GM12878 (cell line): ENCODE measurements at regions not wholly inside any gene's neighbourhood (a gene's known extent, or its start where the extent isn't known, plus 50 kb on each side); places are given as distances from the start of the nearest gene placed in this dataset.

Experiments used
- ATAC-seq: fragments of 200-7000 bp; cut with Tn5 transposase; 3 replicates; pipeline ENCODE4 v1.9.1; 2020; ENCODE audit warnings: mild to moderate bottlenecking, moderate library complexity
- BruUV-seq: library from RNA; stranded (reverse); fragments of 400-500 nt; replicated peaks from 2 replicates; lab custom pipeline; 2021; lab: Mats Ljungman, UMichigan
- CTCF ChIA-PET: fragments of 300-600 bp; sonication (Branson Sonifier 250); formaldehyde crosslinking; extraction: SDS; loops from one replicate; lab custom pipeline; 2021; ENCODE audit warnings: inconsistent platforms; lab: Yijun Ruan, JAX
- POLR2A ChIA-PET: fragments of 350-600 bp; formaldehyde crosslinking; extraction: SDS; loops from one replicate; lab custom pipeline; 2021; ENCODE audit warnings: inconsistent platforms; lab: Charles Lee
- RAD21 ChIA-PET: fragments of 300-600 bp; sonication (Branson Sonifier 250); formaldehyde crosslinking; loops from one replicate; lab custom pipeline; 2023; ENCODE audit warnings: antibody characterized with exemption; ENCODE audit not compliant: unreplicated experiment; lab: Charles Lee
- SMC1A ChIA-PET: fragments of 300-600 bp; sonication (Branson Sonifier 250); formaldehyde crosslinking; loops from one replicate; lab custom pipeline; 2023; ENCODE audit not compliant: unreplicated experiment, uncharacterized antibody; lab: Charles Lee
- DNase-seq: peaks from one replicate; pipeline ENCODE4 v3.0.0-alpha.2; 2011; ENCODE audit warnings: low read depth, low spot score
- FAIRE-seq: peaks from 3 replicates; lab custom pipeline; 2011; peaks lifted over from hg19 to GRCh38; lab: Jason Lieb, UNC
- H2AFZ ChIP-seq: 2 replicates; pipeline ENCODE4 v1.6.0; 2011; ENCODE audit warnings: low read depth, low read length, control low read depth; ENCODE audit not compliant: control insufficient read depth
- H3K27ac ChIP-seq: 2 replicates; pipeline ENCODE4 v1.5.1; 2011; ENCODE audit warnings: control low read depth; ENCODE audit not compliant: control insufficient read depth, insufficient read depth
- H3K27me3 ChIP-seq, 2 experiments: replicated peaks in 1 of 2; 2 replicates each; pipeline versions ENCODE4 v1.6.0 to v1.6.1; 2011; ENCODE audit warnings: low read length in 1 of 2; ENCODE audit not compliant: control insufficient read depth in 2 of 2, insufficient read depth in 2 of 2
- H3K36me3 ChIP-seq, 2 experiments: 2 replicates each; pipeline ENCODE4 v1.5.1; 2011; ENCODE audit warnings: low read length in 1 of 2; ENCODE audit not compliant: control insufficient read depth in 2 of 2, insufficient read depth in 2 of 2
- H3K4me1 ChIP-seq: 2 replicates; pipeline ENCODE4 v1.6.1; 2011; ENCODE audit warnings: mild to moderate bottlenecking, low read length, moderate library complexity, mixed read lengths; ENCODE audit not compliant: control insufficient read depth, insufficient read depth
- H3K4me2 ChIP-seq: 2 replicates; pipeline ENCODE4 v1.6.0; 2011; ENCODE audit warnings: control low read depth; ENCODE audit not compliant: control insufficient read depth, insufficient read depth
- H3K4me3 ChIP-seq: fragments of 200-600 bp; sonication (generic); 2 replicates; pipeline ENCODE4 v1.5.1; 2016
- H3K79me2 ChIP-seq: 2 replicates; pipeline ENCODE4 v1.6.0; 2011; ENCODE audit warnings: low read length; ENCODE audit not compliant: control insufficient read depth, insufficient read depth
- H3K9ac ChIP-seq: 2 replicates; pipeline ENCODE4 v1.8.0; 2011; ENCODE audit warnings: low read length, control low read depth, mixed read lengths; ENCODE audit not compliant: control insufficient read depth, insufficient read depth
- H3K9me3 ChIP-seq: replicated peaks from 3 replicates; pipeline ENCODE4 v1.5.1; 2011; ENCODE audit warnings: mild to moderate bottlenecking, low read length; ENCODE audit not compliant: control insufficient read depth, insufficient read depth
- H4K20me1 ChIP-seq: 2 replicates; pipeline ENCODE4 v1.6.0; 2011; ENCODE audit not compliant: control insufficient read depth, insufficient read depth
- CHD4 ChIP-seq: fragments of 200-600 bp; sonication (generic); IDR thresholded peaks from 2 replicates; pipeline ENCODE4 v1.6.1; 2016; ENCODE audit warnings: mild to moderate bottlenecking
- EGR1 ChIP-seq, 2 experiments: IDR thresholded peaks; 1 replicate in 1 of 2; 2 replicates in 1 of 2; pipeline ENCODE4 v1.6.1; 2011 to 2012; ENCODE audit warnings: low read depth in 2 of 2, low read length in 2 of 2, borderline replicate concordance in 1 of 2, mild to moderate bottlenecking in 1 of 2, moderate library complexity in 1 of 2
- MYC ChIP-seq: IDR thresholded peaks from 2 replicates; pipeline ENCODE4 v1.6.1; 2011; ENCODE audit warnings: mild to moderate bottlenecking, low read length, moderate library complexity, inconsistent platforms; ENCODE audit not compliant: insufficient read depth, insufficient replicate concordance, insufficient read length, severe bottlenecking
- NRF1 ChIP-seq: conservative IDR thresholded peaks from 2 replicates; pipeline ENCODE4 v1.6.1; 2011; ENCODE audit warnings: mild to moderate bottlenecking, low read depth, low read length, improper control_type of control experiment
- PAX5 ChIP-seq: IDR thresholded peaks from 2 replicates; pipeline ENCODE4 v1.6.1; 2011; ENCODE audit warnings: low read depth, low read length, borderline replicate concordance
- POLR2AphosphoS2 ChIP-seq: IDR thresholded peaks from 2 replicates; pipeline ENCODE4 v1.6.1; 2011; ENCODE audit warnings: low read depth, mild to moderate bottlenecking, low read length, improper control_type of control experiment, moderate library complexity
- SREBF2 ChIP-seq: IDR thresholded peaks from 2 replicates; pipeline ENCODE4 v1.6.1; 2012; ENCODE audit warnings: mild to moderate bottlenecking, low read length
- TBL1XR1 ChIP-seq: IDR thresholded peaks from 2 replicates; pipeline ENCODE4 v1.6.1; 2012; ENCODE audit warnings: low read depth, low read length, improper control_type of control experiment
- YBX1 ChIP-seq: fragments of 450-650 bp; IDR thresholded peaks from 2 replicates; pipeline ENCODE4 v1.6.1; 2016; ENCODE audit warnings: antibody characterized with exemption
- WGBS: methylation state at CpG from one replicate; pipeline ENCODE4 v1.1.6; 2016; ENCODE audit warnings: low lambda C conversion rate; ENCODE audit not compliant: insufficient replicate concordance, insufficient coverage; ENCODE audit errors: missing lambda C conversion rate; 5-methylcytosine and 5-hydroxymethylcytosine counted together
- in situ Hi-C: fragments of 300-500 bp; cut with MboI; formaldehyde crosslinking; loops from 9 replicates; pipeline ENCODE4 v1.14.3; 2018; ENCODE audit warnings: mixed read lengths
- intact Hi-C: fragments of 100-400 bp; cut with micrococcal nuclease; formaldehyde crosslinking; loops from one replicate; pipeline ENCODE4 v1.14.2; 2022; ENCODE audit not compliant: unreplicated experiment
- TF ChIP-seq, protein P1 (sequence below): fragments of 450-650 bp; IDR thresholded peaks from 2 replicates; pipeline ENCODE4 v1.6.1; 2016; ENCODE audit warnings: mild to moderate bottlenecking

DNA sequence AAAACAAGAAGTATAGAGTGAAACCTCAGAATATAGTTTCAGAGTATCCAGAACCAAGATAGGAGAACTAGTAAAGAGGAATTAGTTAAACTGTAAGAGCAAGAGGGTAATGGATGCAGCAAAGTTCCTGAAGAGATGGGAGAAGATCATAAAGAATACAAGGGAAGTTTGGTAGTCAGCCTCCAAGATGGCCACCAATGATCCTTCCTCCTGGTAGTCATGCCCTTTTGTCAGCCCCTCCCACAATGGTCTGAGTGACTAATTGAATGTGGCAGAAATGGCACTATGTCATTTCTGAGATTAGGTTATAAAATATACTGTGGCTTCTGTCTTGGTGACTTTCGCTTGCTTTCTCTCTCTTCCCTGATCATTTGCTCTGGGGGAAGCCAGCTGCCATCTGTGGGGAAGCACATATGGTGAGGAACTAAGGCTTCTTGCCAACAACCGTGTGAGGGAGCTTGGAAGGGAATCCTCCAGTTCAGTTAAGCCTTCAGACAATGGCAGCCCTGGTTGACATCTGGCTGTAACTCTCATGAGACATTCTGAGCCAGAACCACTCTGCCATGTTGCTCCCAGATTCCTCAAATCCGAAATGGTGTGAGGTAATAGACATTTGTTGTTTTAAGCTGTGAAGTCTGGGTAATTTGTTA is 55.3 kb upstream of the AMN1 start:
- in situ Hi-C loops: no loop called here

More for the DNA sequence above, 55.3 kb upstream of the AMN1 start:
- TF ChIP-seq POLR2AphosphoS2 (no peak), SREBF2 (no peak), PAX5 (no peak), EGR1 (IDR thresholded peaks at IDR 0.05; ENCODE audit: borderline replicate concordance in 1 of 2, low read depth in 2 of 2, low read length in 2 of 2) (no peak), YBX1 (no peak), MYC (no peak), CHD4 (no peak), NRF1 (no peak), TBL1XR1 (no peak)
- TF ChIP-seq, protein P1, sequence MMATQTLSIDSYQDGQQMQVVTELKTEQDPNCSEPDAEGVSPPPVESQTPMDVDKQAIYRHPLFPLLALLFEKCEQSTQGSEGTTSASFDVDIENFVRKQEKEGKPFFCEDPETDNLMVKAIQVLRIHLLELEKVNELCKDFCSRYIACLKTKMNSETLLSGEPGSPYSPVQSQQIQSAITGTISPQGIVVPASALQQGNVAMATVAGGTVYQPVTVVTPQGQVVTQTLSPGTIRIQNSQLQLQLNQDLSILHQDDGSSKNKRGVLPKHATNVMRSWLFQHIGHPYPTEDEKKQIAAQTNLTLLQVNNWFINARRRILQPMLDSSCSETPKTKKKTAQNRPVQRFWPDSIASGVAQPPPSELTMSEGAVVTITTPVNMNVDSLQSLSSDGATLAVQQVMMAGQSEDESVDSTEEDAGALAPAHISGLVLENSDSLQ: no peak
- DNase-seq (no peak), FAIRE-seq (no peak), ATAC-seq (no peak)
- no peak overlapping the region for H3K27ac ChIP-seq
- intact Hi-C loops: no loop called here
- no peak overlapping the region for H3K4me2 ChIP-seq
- H3K27me3 ChIP-seq: no peaks in the 10 kb centered on the region
- H3K9me3 ChIP-seq: peaks cover 3% of the 10 kb centered on the region; the same call in 2 of the 3 replicates
- no peak overlapping the region for H3K4me3 ChIP-seq
- BruUV-seq: no TSS peak
- RAD21 ChIA-PET: interaction anchor here (1.6 kb wide), 1 partner anchor 10 kb away, joined by 8 read pairs; no protein-coding TSS in a partner anchor
- H3K79me2 ChIP-seq: no peaks in the 10 kb centered on the region
- H3K36me3 ChIP-seq: no peaks in the 10 kb centered on the region
- POLR2A ChIA-PET: interaction anchor here (0.9 kb wide), 1 partner anchor 24 kb away, joined by 3 read pairs; no protein-coding TSS in a partner anchor
- WGBS: 81% methylated on average over 3 of the region's 3 CpGs
- CTCF ChIA-PET: interaction anchor here (1.3 to 2.2 kb wide), 2 partner anchors 10 to 11 kb away, joined by 4 to 7 read pairs; no protein-coding TSS in a partner anchor
- no peak overlapping the region for H2AFZ ChIP-seq
- no peaks in the 10 kb centered on the region for H4K20me1 ChIP-seq
- no peaks in the 10 kb centered on the region for H3K4me1 ChIP-seq
- H3K9ac ChIP-seq: no peak overlapping the region
- SMC1A ChIA-PET: interaction anchor here (0.7 to 2.2 kb wide), 3 partner anchors 9 to 18 kb away, joined by 3 to 8 read pairs (median 4); no protein-coding TSS in a partner anchor
